Fibroblast of lung (primary cell): ENCODE measurements at regions not wholly inside any gene's neighbourhood (a gene's known extent, or its start where the extent isn't known, plus 50 kb on each side); places are given as distances from the start of the nearest gene placed in this dataset.

Experiments
- CTCF ChIP-seq, 2 donors: IDR thresholded peaks in 1 of 2; conservative IDR thresholded peaks in 1 of 2; 1 replicate in 1 of 2; 2 replicates in 1 of 2; pipeline ENCODE4 v1.5.1; 2011 to 2012; ENCODE audit warnings: low read length in 2 of 2, control low read depth in 1 of 2, inconsistent platforms in 1 of 2, low read depth in 1 of 2, mild to moderate bottlenecking in 1 of 2
- EZH2 ChIP-seq: IDR thresholded peaks from 2 replicates; pipeline ENCODE4 v1.5.1; 2012; ENCODE audit warnings: low read length, control low read depth, mild to moderate bottlenecking; ENCODE audit errors: missing control alignments

- TF ChIP-seq CTCF (conservative IDR thresholded peaks at IDR 0.05 in 1 of 2, IDR thresholded peaks at IDR 0.05 in 1 of 2; ENCODE audit: low read depth in 1 of 2, low read length in 2 of 2) (no peak), EZH2 (no peak)
Measured at GRCh38 chr5:38653389-38653788, 96.9 kb upstream of the LIFR start.
